ENCODE measurements at regions not wholly inside any gene's neighbourhood (a gene's known extent, or its start where the extent isn't known, plus 50 kb on each side); places are given as distances from the start of the nearest gene placed in this dataset.

- TF ChIP-seq CTCF (IDR thresholded peaks at IDR 0.05; ENCODE audit: insufficient read depth, low read depth, low read length), result no peak
- no peak overlapping the region for H3K4me3 ChIP-seq (ENCODE audit: low read depth, low read length)
- no peak for DNase-seq (ENCODE audit: low read depth)
Observed at GRCh38 chr2:557635-558301, 119.4 kb downstream of the TMEM18 start.

- H3K4me3 ChIP-seq (ENCODE audit: low read depth, low read length), result no peak overlapping the region
- TF ChIP-seq CTCF (IDR thresholded peaks at IDR 0.05; ENCODE audit: insufficient read depth, low read depth, low read length), result no peak
- no peak for DNase-seq (ENCODE audit: low read depth)
Observed at GRCh38 chr2:556485-556884, 120.7 kb downstream of the TMEM18 start.

- DNase-seq (ENCODE audit: low read depth), result no peak
- no peak for TF ChIP-seq CTCF (IDR thresholded peaks at IDR 0.05; ENCODE audit: insufficient read depth, low read depth, low read length)
- H3K4me3 ChIP-seq (ENCODE audit: low read depth, low read length), result no peak overlapping the region
Observed at GRCh38 chr2:555164-555922, 121.9 kb downstream of the TMEM18 start.

- TF ChIP-seq CTCF (IDR thresholded peaks at IDR 0.05; ENCODE audit: insufficient read depth, low read depth, low read length), result no peak
- H3K4me3 ChIP-seq (ENCODE audit: low read depth, low read length), result no peak overlapping the region
- no peak for DNase-seq (ENCODE audit: low read depth)
Observed at GRCh38 chr2:554444-554843, 122.8 kb downstream of the TMEM18 start.

- no peak for DNase-seq (ENCODE audit: low read depth)
- no peak for TF ChIP-seq CTCF (IDR thresholded peaks at IDR 0.05; ENCODE audit: insufficient read depth, low read depth, low read length)
- H3K4me3 ChIP-seq (ENCODE audit: low read depth, low read length), result no peak overlapping the region
Observed at GRCh38 chr2:552906-553305, 124.3 kb downstream of the TMEM18 start.

- no peak overlapping the region for H3K4me3 ChIP-seq (ENCODE audit: low read depth, low read length)
- no peak for DNase-seq (ENCODE audit: low read depth)
- TF ChIP-seq CTCF (IDR thresholded peaks at IDR 0.05; ENCODE audit: insufficient read depth, low read depth, low read length), result no peak
Observed at GRCh38 chr2:551621-552020, 125.6 kb downstream of the TMEM18 start.

Measured in fibroblast of villous mesenchyme (primary cell).